ENCODE measurements at regions not wholly inside any gene's neighbourhood (a gene's known extent, or its start where the extent isn't known, plus 50 kb on each side); places are given as distances from the start of the nearest gene placed in this dataset.

DNA sequence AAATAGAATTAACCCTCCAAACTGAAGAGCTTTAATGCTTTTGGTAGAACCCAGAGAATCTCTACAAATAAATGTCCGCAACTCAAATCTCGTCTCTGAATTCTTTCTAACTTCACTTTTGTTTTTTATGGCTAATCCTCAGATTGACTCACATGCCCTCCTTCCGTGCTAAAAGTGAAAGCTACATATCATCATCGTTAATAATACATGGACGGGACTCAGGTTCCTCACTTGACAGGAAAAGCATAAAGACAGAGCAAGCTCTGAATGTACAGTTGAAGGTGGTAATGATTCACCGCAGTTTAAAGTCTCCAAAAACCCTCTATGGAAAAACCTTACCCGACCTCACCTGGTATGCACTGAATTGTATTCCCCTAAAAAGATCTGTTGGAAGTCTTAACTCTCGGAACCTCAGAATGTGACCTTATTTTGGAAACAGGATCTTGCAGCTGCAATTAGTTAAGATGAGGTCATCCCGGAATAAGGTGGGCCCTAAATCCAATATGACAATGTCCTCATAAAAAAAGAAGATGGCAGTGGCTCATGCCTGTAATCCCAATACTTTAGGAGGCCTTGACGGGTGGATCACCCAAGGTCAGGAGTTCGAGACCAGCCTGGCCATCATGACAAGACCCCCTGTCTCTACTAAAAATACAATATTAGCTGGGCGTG lies 147.4 kb upstream of the FOXN3 start:
- TF ChIP-seq, protein P1, sequence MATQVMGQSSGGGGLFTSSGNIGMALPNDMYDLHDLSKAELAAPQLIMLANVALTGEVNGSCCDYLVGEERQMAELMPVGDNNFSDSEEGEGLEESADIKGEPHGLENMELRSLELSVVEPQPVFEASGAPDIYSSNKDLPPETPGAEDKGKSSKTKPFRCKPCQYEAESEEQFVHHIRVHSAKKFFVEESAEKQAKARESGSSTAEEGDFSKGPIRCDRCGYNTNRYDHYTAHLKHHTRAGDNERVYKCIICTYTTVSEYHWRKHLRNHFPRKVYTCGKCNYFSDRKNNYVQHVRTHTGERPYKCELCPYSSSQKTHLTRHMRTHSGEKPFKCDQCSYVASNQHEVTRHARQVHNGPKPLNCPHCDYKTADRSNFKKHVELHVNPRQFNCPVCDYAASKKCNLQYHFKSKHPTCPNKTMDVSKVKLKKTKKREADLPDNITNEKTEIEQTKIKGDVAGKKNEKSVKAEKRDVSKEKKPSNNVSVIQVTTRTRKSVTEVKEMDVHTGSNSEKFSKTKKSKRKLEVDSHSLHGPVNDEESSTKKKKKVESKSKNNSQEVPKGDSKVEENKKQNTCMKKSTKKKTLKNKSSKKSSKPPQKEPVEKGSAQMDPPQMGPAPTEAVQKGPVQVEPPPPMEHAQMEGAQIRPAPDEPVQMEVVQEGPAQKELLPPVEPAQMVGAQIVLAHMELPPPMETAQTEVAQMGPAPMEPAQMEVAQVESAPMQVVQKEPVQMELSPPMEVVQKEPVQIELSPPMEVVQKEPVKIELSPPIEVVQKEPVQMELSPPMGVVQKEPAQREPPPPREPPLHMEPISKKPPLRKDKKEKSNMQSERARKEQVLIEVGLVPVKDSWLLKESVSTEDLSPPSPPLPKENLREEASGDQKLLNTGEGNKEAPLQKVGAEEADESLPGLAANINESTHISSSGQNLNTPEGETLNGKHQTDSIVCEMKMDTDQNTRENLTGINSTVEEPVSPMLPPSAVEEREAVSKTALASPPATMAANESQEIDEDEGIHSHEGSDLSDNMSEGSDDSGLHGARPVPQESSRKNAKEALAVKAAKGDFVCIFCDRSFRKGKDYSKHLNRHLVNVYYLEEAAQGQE (IDR thresholded peaks at IDR 0.05; ENCODE audit: insufficient read depth in 1 of 2, low read depth in 2 of 2, low read length in 2 of 2): no peak
- TF ChIP-seq FOXP2 (optimal IDR thresholded peaks at IDR 0.05; ENCODE audit: borderline replicate concordance, extremely low read depth, extremely low read length, insufficient read depth) (no peak), POLR2AphosphoS5 (IDR thresholded peaks at IDR 0.05; ENCODE audit: low read depth, low read length) (no peak), TAF1 (IDR thresholded peaks at IDR 0.05; ENCODE audit: borderline replicate concordance, insufficient read depth, low read length) (no peak), SIN3A (IDR thresholded peaks at IDR 0.05; ENCODE audit: borderline replicate concordance, insufficient read depth, low read length) (no peak)

GRCh38 chr14:89563471-89563870 lies 146.4 kb upstream of the FOXN3 start:
- TF ChIP-seq POLR2AphosphoS5 (IDR thresholded peaks at IDR 0.05; ENCODE audit: low read depth, low read length) (no peak), TAF1 (IDR thresholded peaks at IDR 0.05; ENCODE audit: borderline replicate concordance, insufficient read depth, low read length) (no peak), SIN3A (IDR thresholded peaks at IDR 0.05; ENCODE audit: borderline replicate concordance, insufficient read depth, low read length) (no peak), FOXP2 (optimal IDR thresholded peaks at IDR 0.05; ENCODE audit: borderline replicate concordance, extremely low read depth, extremely low read length, insufficient read depth) (no peak)
- TF ChIP-seq, protein P1 (IDR thresholded peaks at IDR 0.05; ENCODE audit: insufficient read depth in 1 of 2, low read depth in 2 of 2, low read length in 2 of 2): no peak

GRCh38 chr14:89551955-89552354 lies 134.9 kb upstream of the FOXN3 start:
- no peak for TF ChIP-seq SIN3A (IDR thresholded peaks at IDR 0.05; ENCODE audit: borderline replicate concordance, insufficient read depth, low read length)
- TF ChIP-seq TAF1 (IDR thresholded peaks at IDR 0.05; ENCODE audit: borderline replicate concordance, insufficient read depth, low read length): no peak
- TF ChIP-seq, protein P1 (IDR thresholded peaks at IDR 0.05; ENCODE audit: insufficient read depth in 1 of 2, low read depth in 2 of 2, low read length in 2 of 2): no peak
- no peak for TF ChIP-seq POLR2AphosphoS5 (IDR thresholded peaks at IDR 0.05; ENCODE audit: low read depth, low read length)
- no peak for TF ChIP-seq FOXP2 (optimal IDR thresholded peaks at IDR 0.05; ENCODE audit: borderline replicate concordance, extremely low read depth, extremely low read length, insufficient read depth)

- no peak for TF ChIP-seq TAF1 (IDR thresholded peaks at IDR 0.05; ENCODE audit: borderline replicate concordance, insufficient read depth, low read length)
- TF ChIP-seq, protein P1 (IDR thresholded peaks at IDR 0.05; ENCODE audit: insufficient read depth in 1 of 2, low read depth in 2 of 2, low read length in 2 of 2): no peak
- TF ChIP-seq FOXP2 (optimal IDR thresholded peaks at IDR 0.05; ENCODE audit: borderline replicate concordance, extremely low read depth, extremely low read length, insufficient read depth): no peak
- TF ChIP-seq POLR2AphosphoS5 (IDR thresholded peaks at IDR 0.05; ENCODE audit: low read depth, low read length): no peak
- TF ChIP-seq SIN3A (IDR thresholded peaks at IDR 0.05; ENCODE audit: borderline replicate concordance, insufficient read depth, low read length): no peak
Measured at GRCh38 chr14:89551432-89551831, 134.4 kb upstream of the FOXN3 start.
